ENCODE measurements at regions not wholly inside any gene's neighbourhood (a gene's known extent, or its start where the extent isn't known, plus 50 kb on each side); places are given as distances from the start of the nearest gene placed in this dataset.
"Not testable (repeated sequence)": the region's sequence is repeated elsewhere in the genome, so short reads cannot be mapped to it uniquely, and the experiment has no call there.

DNA sequence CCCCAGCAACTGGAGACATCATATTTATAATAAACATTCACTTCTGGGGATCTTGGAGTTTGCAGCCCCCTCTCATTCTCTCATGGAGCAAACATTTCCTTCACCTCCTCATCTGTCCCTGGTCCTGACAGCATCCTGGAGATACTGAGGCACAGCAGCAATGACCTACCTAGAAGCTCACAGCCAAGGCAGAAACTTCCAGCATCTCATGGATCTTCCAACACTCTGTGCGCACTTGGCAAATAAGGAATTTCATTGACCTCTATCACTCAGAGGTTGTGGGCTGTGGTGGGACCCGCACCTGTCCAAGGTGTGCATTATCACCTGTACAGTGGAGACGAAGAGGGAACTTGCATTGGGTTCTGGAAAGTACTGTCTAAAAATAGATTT is 109.8 kb downstream of the GGTLC2 start:
- no peaks in the 10 kb centered on the region for H3K4me1 ChIP-seq
- no peaks in the 10 kb centered on the region for H3K9me3 ChIP-seq
- H3K4me3 ChIP-seq: no peak overlapping the region
- H3K27me3 ChIP-seq: peaks cover 0 to 4% of the 10 kb centered on the region in 2 donors
- no peaks in the 10 kb centered on the region for H3K36me3 ChIP-seq
- TF ChIP-seq, protein P1, sequence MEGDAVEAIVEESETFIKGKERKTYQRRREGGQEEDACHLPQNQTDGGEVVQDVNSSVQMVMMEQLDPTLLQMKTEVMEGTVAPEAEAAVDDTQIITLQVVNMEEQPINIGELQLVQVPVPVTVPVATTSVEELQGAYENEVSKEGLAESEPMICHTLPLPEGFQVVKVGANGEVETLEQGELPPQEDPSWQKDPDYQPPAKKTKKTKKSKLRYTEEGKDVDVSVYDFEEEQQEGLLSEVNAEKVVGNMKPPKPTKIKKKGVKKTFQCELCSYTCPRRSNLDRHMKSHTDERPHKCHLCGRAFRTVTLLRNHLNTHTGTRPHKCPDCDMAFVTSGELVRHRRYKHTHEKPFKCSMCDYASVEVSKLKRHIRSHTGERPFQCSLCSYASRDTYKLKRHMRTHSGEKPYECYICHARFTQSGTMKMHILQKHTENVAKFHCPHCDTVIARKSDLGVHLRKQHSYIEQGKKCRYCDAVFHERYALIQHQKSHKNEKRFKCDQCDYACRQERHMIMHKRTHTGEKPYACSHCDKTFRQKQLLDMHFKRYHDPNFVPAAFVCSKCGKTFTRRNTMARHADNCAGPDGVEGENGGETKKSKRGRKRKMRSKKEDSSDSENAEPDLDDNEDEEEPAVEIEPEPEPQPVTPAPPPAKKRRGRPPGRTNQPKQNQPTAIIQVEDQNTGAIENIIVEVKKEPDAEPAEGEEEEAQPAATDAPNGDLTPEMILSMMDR (IDR thresholded peaks at IDR 0.05): no peak
- intact Hi-C loops (cut with DNase I; ENCODE audit: low total_unique reads): no loop called here
- no peak overlapping the region for H3K27ac ChIP-seq
- DNase-seq: peak in 1 of 2 donors; percentile 35

DNA sequence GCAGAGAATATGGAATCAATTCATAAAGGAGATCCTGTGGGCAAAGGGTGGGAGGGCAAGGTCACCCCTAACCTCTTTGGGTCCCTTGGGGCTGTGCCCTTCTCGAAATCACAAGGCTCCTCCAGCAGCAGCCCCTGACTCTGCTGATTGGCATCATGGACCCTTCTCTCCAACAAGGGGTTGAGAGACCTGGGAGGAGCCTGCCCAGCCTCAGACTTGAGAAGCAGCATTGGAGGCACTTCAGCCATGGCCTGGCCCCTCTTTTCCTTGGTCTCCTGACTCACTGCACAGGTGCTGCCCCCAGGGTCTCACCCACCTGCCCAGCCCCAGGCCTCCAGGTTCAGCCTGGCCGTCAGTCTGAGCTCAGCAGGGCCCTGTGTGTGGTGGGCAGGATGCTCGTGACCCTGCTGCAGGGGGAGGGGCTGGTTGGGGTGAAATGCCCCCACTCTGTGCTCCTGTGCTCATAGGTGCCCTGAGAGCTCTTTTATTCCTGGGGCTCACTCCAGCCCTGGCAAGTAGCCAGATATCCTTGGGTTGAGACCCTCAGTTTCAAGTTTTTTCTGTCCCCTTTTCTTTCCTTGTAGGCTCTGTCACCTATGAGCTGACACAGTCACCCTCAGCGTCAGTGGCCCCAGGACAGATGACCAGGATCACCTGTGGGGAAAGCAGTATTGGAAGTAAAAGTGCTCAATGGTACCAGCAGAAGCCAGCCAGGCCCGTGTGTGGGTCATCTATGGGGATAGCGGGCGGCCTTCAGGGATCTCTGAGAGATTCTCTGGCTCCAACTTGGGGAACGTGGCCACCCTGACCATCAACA is 110.8 kb downstream of the GGTLC2 start:
- H3K27ac ChIP-seq: no peak overlapping the region
- H3K27me3 ChIP-seq: peaks cover 0 to 4% of the 10 kb centered on the region in 2 donors
- H3K9me3 ChIP-seq: no peaks in the 10 kb centered on the region
- TF ChIP-seq, protein P1 (IDR thresholded peaks at IDR 0.05): no peak
- H3K36me3 ChIP-seq: no peaks in the 10 kb centered on the region
- intact Hi-C loops (cut with DNase I; ENCODE audit: low total_unique reads): no loop called here
- H3K4me1 ChIP-seq: no peaks in the 10 kb centered on the region
- no peak for DNase-seq
- no peak overlapping the region for H3K4me3 ChIP-seq

DNA sequence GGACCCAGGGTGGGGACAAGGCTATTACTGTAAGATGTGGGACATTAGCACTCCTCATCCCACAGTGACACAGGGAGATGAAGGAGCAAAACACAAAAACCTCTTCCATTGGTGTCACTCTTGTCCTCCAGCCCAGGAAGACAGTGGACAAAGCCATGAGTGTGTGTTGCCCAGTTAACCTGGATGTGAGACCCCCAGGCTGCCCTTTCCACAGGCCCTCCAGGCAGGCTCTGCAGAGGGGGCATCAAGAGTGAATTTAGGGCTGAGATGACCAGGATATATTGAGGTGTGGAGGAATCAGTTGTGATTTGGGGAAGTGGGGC is 111.3 kb downstream of the GGTLC2 start:
- Histone ChIP-seq H3K9me3 (no peaks in the 10 kb centered on the region), H3K4me3 (no peak overlapping the region), H3K27me3 (peaks cover 0 to 4% of the 10 kb centered on the region in 2 donors), H3K27ac (no peak overlapping the region), H3K36me3 (no peaks in the 10 kb centered on the region), H3K4me1 (no peaks in the 10 kb centered on the region)
- intact Hi-C loops (cut with DNase I; ENCODE audit: low total_unique reads): no loop called here
- no peak for DNase-seq
- TF ChIP-seq, protein P1 (IDR thresholded peaks at IDR 0.05): no peak

DNA sequence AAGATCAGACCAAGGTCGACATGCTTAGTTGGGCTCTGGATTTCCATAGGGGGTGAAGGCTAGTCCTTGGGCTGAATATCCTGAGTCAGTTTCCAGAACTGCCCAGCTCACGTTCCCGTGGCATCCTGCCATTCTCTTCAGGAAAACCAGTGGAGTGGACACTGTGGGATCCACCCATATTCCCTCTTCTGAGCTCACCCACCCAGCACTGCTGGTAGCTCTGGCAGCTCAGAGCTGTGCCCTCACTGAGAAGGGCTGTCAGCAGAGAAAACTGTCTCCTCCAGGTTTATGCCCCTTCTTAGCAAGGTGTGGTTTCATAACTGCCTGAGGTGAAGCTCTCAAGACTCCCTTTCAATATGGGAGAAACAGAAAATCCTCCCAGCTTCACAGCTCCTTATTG is 111.7 kb downstream of the GGTLC2 start:
- intact Hi-C loops (cut with DNase I; ENCODE audit: low total_unique reads): no loop called here
- H3K9me3 ChIP-seq: no peaks in the 10 kb centered on the region
- TF ChIP-seq, protein P1 (IDR thresholded peaks at IDR 0.05): no peak
- no peak for DNase-seq
- H3K4me3 ChIP-seq: no peak overlapping the region
- no peaks in the 10 kb centered on the region for H3K36me3 ChIP-seq
- H3K4me1 ChIP-seq: no peaks in the 10 kb centered on the region
- H3K27me3 ChIP-seq: no peaks in the 10 kb centered on the region
- H3K27ac ChIP-seq: no peak overlapping the region

DNA sequence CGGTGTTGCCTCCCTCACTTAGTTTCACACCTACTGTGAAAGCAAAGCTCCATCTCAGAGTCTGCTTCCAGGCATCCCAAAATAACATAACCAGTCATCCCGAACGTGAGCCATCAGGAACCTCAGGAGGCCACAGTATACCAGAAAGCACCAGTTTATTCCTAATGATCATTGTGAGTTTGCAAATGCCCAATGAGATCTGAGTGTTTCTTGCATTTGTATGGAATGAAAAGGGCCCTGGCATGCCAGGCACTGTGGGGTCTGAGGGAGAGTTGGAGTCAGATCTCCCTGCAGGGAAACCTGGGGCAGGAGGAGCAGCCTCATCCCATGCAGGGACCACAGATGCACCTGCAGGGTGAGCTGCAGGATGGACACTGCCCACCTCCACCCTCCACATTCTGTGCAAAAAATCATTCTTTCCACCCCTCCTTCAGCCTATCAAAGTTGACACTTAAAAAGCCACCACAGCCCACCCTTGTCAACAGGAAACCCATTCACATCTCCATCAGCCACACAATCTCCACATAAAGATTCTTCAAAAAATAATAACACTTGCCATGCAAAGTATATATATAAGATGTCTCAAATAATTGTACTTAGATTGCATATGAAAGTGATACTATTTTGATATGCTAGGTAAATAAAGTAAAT is 112.3 kb downstream of the GGTLC2 start:
- H3K9me3 ChIP-seq; intact Hi-C loops (cut with DNase I; ENCODE audit: low total_unique reads); H3K27ac ChIP-seq; H3K4me1 ChIP-seq; H3K36me3 ChIP-seq; H3K4me3 ChIP-seq; DNase-seq; H3K27me3 ChIP-seq: not testable (repeated sequence)

DNA sequence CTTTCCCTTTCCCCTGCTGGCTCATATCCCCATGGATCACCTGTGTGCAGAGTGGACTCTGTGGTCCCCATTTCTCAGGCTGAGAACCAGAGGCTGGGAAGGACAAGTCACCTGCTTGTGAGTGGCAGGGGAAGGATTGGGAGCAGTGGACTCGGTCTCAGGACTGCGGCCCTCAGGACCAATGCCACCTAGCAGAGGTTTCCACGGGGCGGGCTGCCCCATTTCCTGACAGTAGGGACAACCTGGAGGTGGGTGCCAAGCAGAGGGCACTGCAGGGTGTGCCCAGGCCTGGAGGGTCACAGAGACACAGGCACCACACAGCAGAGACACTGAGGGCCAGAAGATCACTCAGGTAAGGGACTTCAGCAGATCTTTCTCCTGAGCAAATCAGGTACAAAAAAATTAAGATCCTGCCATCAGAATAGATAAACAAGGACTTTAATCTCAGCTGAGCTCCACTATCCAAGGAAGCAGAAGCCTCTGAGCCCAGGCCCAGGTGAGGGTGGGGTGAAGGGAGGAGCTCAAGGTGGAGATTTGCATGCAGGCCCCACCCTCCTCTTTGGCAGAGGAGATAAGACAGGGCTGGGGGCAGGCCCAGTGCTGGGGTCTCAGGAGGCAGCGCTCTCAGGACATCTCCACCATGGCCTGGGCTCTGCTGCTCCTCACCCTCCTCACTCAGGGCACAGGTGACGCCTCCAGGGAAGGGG is 113.8 kb downstream of the GGTLC2 start:
- H3K27me3 ChIP-seq; DNase-seq; H3K4me3 ChIP-seq; H3K4me1 ChIP-seq; H3K36me3 ChIP-seq; intact Hi-C loops (cut with DNase I; ENCODE audit: low total_unique reads); H3K9me3 ChIP-seq; H3K27ac ChIP-seq: not testable (repeated sequence)
